GM19372 (cell line): ENCODE measurements at regions not wholly inside any gene's neighbourhood (a gene's known extent, or its start where the extent isn't known, plus 50 kb on each side); places are given as distances from the start of the nearest gene placed in this dataset.
"Not testable (repeated sequence)": the region's sequence is repeated elsewhere in the genome, so short reads cannot be mapped to it uniquely, and the experiment has no call there.

Source experiments
- ATAC-seq: cut with Tn5 transposase; IDR thresholded peaks from one replicate; pipeline ENCODE4 v1.9.1; 2021; ENCODE audit warnings: mild to moderate bottlenecking, low read depth, moderate library complexity; ENCODE audit not compliant: unreplicated experiment

- no peak for ATAC-seq
Observed at GRCh38 chr2:125576558-125576957, 1079.4 kb upstream of the GYPC start.

GRCh38 chr2:125581557-125581956, 1074.4 kb upstream of the GYPC start:
- no peak for ATAC-seq

GRCh38 chr2:125582516-125582915, 1073.4 kb upstream of the GYPC start:
- no peak for ATAC-seq

GRCh38 chr2:125584732-125585131, 1071.2 kb upstream of the GYPC start:
- ATAC-seq: no peak

- no peak for ATAC-seq
Observed at GRCh38 chr2:125588780-125589179, 1067.2 kb upstream of the GYPC start.

GRCh38 chr2:125591954-125592353, 1064.0 kb upstream of the GYPC start:
- no peak for ATAC-seq

- ATAC-seq: no peak
Observed at GRCh38 chr2:125593036-125593435, 1062.9 kb upstream of the GYPC start.

- no peak for ATAC-seq
Observed at GRCh38 chr2:125596612-125597011, 1059.3 kb upstream of the GYPC start.

GRCh38 chr2:125615438-125615837, 1040.5 kb upstream of the GYPC start:
- no peak for ATAC-seq

GRCh38 chr2:125630377-125630776, 1025.6 kb upstream of the GYPC start:
- no peak for ATAC-seq

- no peak for ATAC-seq
Observed at GRCh38 chr2:125634662-125635061, 1021.3 kb upstream of the GYPC start.

- ATAC-seq: no peak
Observed at GRCh38 chr2:125638345-125638744, 1017.6 kb upstream of the GYPC start.

- no peak for ATAC-seq
Observed at GRCh38 chr2:125642032-125642431, 1013.9 kb upstream of the GYPC start.

GRCh38 chr2:125643128-125643527, 1012.8 kb upstream of the GYPC start:
- ATAC-seq: no peak

GRCh38 chr2:125643585-125643984, 1012.4 kb upstream of the GYPC start:
- ATAC-seq: no peak

GRCh38 chr2:125644257-125644656, 1011.7 kb upstream of the GYPC start:
- no peak for ATAC-seq

GRCh38 chr2:125652280-125652679, 1003.7 kb upstream of the GYPC start:
- ATAC-seq: no peak

GRCh38 chr2:125654226-125654625, 1001.7 kb upstream of the GYPC start:
- ATAC-seq: no peak

- ATAC-seq: no peak
Observed at GRCh38 chr2:125656190-125656589, 999.8 kb upstream of the GYPC start.

- ATAC-seq: no peak
Observed at GRCh38 chr2:125658583-125658982, 997.4 kb upstream of the GYPC start.

- ATAC-seq: not testable (repeated sequence)
Observed at GRCh38 chr2:125660369-125660768, 995.6 kb upstream of the GYPC start.

- ATAC-seq: no peak
Observed at GRCh38 chr2:125667630-125668029, 988.3 kb upstream of the GYPC start.

- ATAC-seq: no peak
Observed at GRCh38 chr2:125679903-125680302, 976.1 kb upstream of the GYPC start.
